Adrenal gland (tissue), 5 donors: ENCODE measurements at regions not wholly inside any gene's neighbourhood (a gene's known extent, or its start where the extent isn't known, plus 50 kb on each side); places are given as distances from the start of the nearest gene placed in this dataset.

Experiments used
- CTCF ChIP-seq, 6 experiments: fragments of 450-650 bp in 4 of 6; fragments of 200-600 bp in 2 of 6; sonication (generic) in 1 of 6; IDR thresholded peaks; 1 replicate in 5 of 6; 2 replicates in 1 of 6; pipeline versions ENCODE4 v1.5.1 to v1.8.0; 2016 to 2021; ENCODE audit warnings: antibody characterized with exemption in 6 of 6, mild to moderate bottlenecking in 2 of 6, moderate library complexity in 1 of 6
- POLR2A ChIP-seq, 2 donors: fragments of 450-650 bp; IDR thresholded peaks; one replicate each; pipeline ENCODE4 v1.6.1; 2017; ENCODE audit warnings: antibody characterized with exemption in 2 of 2, mild to moderate bottlenecking in 2 of 2, moderate library complexity in 1 of 2
- donor health status: DM: no; HTN: no; CAD: no.

GRCh38 chr9:85246541-85246940 lies 495.2 kb downstream of the AGTPBP1 start:
- TF ChIP-seq CTCF (IDR thresholded peaks at IDR 0.05) (no peak), POLR2A (IDR thresholded peaks at IDR 0.05) (no peak)
